HCT116 (cell line): ENCODE measurements at regions not wholly inside any gene's neighbourhood (a gene's known extent, or its start where the extent isn't known, plus 50 kb on each side); places are given as distances from the start of the nearest gene placed in this dataset.

ENCODE experiments used
- ATAC-seq: fragments of 200-7000 bp; cut with Tn5 transposase; 2 replicates; pipeline ENCODE4 v1.9.1; 2020; ENCODE audit warnings: mild to moderate bottlenecking, moderate library complexity
- BruUV-seq: library from RNA; stranded (reverse); fragments of 400-500 nt; replicated peaks from 2 replicates; lab custom pipeline; 2021; lab: Mats Ljungman, UMichigan
- CTCF ChIA-PET: fragments of 300-600 bp; sonication (Branson Sonifier 250); formaldehyde crosslinking; loops from one replicate; lab custom pipeline; 2021; ENCODE audit warnings: antibody characterized with exemption; lab: Charles Lee
- POLR2A ChIA-PET: fragments of 300-600, 350-600 bp; sonication (Branson Sonifier 250); formaldehyde crosslinking; loops from one replicate; lab custom pipeline; 2021; ENCODE audit warnings: antibody characterized with exemption; lab: Charles Lee
- RAD21 ChIA-PET, 2 experiments: fragments of 300-600 bp; sonication (Branson Sonifier 250); formaldehyde crosslinking; loops; one replicate each; lab custom pipeline; 2023; ENCODE audit warnings: low total read pairs in 2 of 2; ENCODE audit not compliant: uncharacterized antibody in 2 of 2, unreplicated experiment in 2 of 2, low non-redundant PET in 1 of 2; lab: Charles Lee
- DNase-seq: peaks from one replicate; pipeline ENCODE4 v3.0.0-alpha.2; 2010; ENCODE audit warnings: low read depth, low spot score
- H2AFZ ChIP-seq: fragments of 200-600 bp; shearing (Covaris generic), sonication (generic); 2 replicates; pipeline ENCODE4 v1.6.1; 2017; ENCODE audit warnings: low read depth, mixed run types, mixed read lengths, antibody characterized with exemption, low read length; ENCODE audit not compliant: poor library complexity, severe bottlenecking
- H3K27ac ChIP-seq: 2 replicates; pipeline ENCODE4 v1.5.1; 2012; ENCODE audit warnings: low read depth, low read length
- H3K27me3 ChIP-seq: fragments of 200-600 bp; sonication (generic); 2 replicates; pipeline ENCODE4 v1.6.1; 2016; ENCODE audit warnings: mixed run types, low read length, mixed read lengths; ENCODE audit not compliant: insufficient read depth
- H3K36me3 ChIP-seq, 2 experiments: fragments of 200-500 bp in 1 of 2; fragments of 200-600 bp in 1 of 2; sonication (Bioruptor generic) in 1 of 2; sonication (generic) in 1 of 2; 2 replicates each; pipeline versions ENCODE4 v1.5.1 to v1.6.1; 2014 to 2016; ENCODE audit warnings: low read length in 2 of 2, inconsistent platforms in 1 of 2, mixed read lengths in 1 of 2, mixed run types in 1 of 2; ENCODE audit not compliant: insufficient read depth in 2 of 2, control insufficient read depth in 1 of 2
- H3K4me1 ChIP-seq, 2 experiments: fragments of 200-600 bp in 1 of 2; sonication (generic) in 1 of 2; 2 replicates each; pipeline versions ENCODE4 v1.5.1 to v1.6.1; 2012 to 2017; ENCODE audit warnings: low read length in 2 of 2, inconsistent platforms in 1 of 2, mild to moderate bottlenecking in 1 of 2, mixed read lengths in 1 of 2, mixed run types in 1 of 2, moderate library complexity in 1 of 2; ENCODE audit not compliant: insufficient read depth in 2 of 2, control insufficient read depth in 1 of 2
- H3K4me2 ChIP-seq: fragments of 200-600 bp; sonication (generic); 2 replicates; pipeline ENCODE4 v1.6.1; 2017; ENCODE audit warnings: mixed run types, low read length, mixed read lengths
- H3K4me3 ChIP-seq, 2 experiments: fragments of 200-600 bp in 1 of 2; sonication (generic) in 1 of 2; replicated peaks in 1 of 2; 2 replicates each; pipeline ENCODE4 v1.5.1; 2011 to 2016; ENCODE audit warnings: low read length in 2 of 2, control low read depth in 1 of 2, low read depth in 1 of 2, mild to moderate bottlenecking in 1 of 2, mixed read lengths in 1 of 2, mixed run types in 1 of 2
- H3K79me2 ChIP-seq: fragments of 200-600 bp; sonication (generic); 2 replicates; pipeline ENCODE4 v1.6.1; 2017; ENCODE audit warnings: mild to moderate bottlenecking, mixed run types, low read length, moderate library complexity, mixed read lengths; ENCODE audit not compliant: insufficient read depth
- H3K9ac ChIP-seq: fragments of 200-600 bp; sonication (generic); 2 replicates; pipeline ENCODE4 v1.6.1; 2016; ENCODE audit warnings: low read length, mixed read lengths
- H3K9me2 ChIP-seq: fragments of 200-600 bp; sonication (generic), shearing (Covaris generic); 2 replicates; pipeline ENCODE4 v1.6.1; 2017; ENCODE audit warnings: mixed run types, mild to moderate bottlenecking, moderate library complexity; ENCODE audit not compliant: insufficient read depth
- H3K9me3 ChIP-seq, 2 experiments: fragments of 200-500 bp in 1 of 2; fragments of 200-600 bp in 1 of 2; sonication (Bioruptor generic) in 1 of 2; sonication (generic) in 1 of 2; 2 replicates each; pipeline ENCODE4 v1.6.1; 2014 to 2017; ENCODE audit warnings: low read length in 2 of 2, mixed read lengths in 2 of 2, inconsistent platforms in 1 of 2, low read depth in 1 of 2, mild to moderate bottlenecking in 1 of 2, mixed run types in 1 of 2, moderate library complexity in 1 of 2; ENCODE audit not compliant: control insufficient read depth in 1 of 2, insufficient read depth in 1 of 2
- H4K20me1 ChIP-seq: fragments of 200-600 bp; sonication (generic), shearing (Covaris generic); 2 replicates; pipeline ENCODE4 v1.6.1; 2017; ENCODE audit warnings: mixed run types, mild to moderate bottlenecking, moderate library complexity; ENCODE audit not compliant: insufficient read depth
- CBX3 ChIP-seq: IDR thresholded peaks from 2 replicates; pipeline ENCODE4 v1.6.1; 2012; ENCODE audit warnings: low read depth
- CEBPB ChIP-seq: IDR thresholded peaks from 2 replicates; pipeline ENCODE4 v1.6.1; 2012; ENCODE audit warnings: low read depth
- CTCF ChIP-seq, 3 experiments: fragments of 200-600 bp in 1 of 3; sonication (generic) in 1 of 3; IDR thresholded peaks in 2 of 3; conservative IDR thresholded peaks in 1 of 3; 2 replicates each; pipeline ENCODE4 v1.5.1; 2012 to 2017; ENCODE audit warnings: low read depth in 2 of 3, low read length in 2 of 3, antibody characterized with exemption in 1 of 3, borderline replicate concordance in 1 of 3, control low read depth in 1 of 3, mild to moderate bottlenecking in 1 of 3, mixed read lengths in 1 of 3, mixed run types in 1 of 3, moderate library complexity in 1 of 3; ENCODE audit not compliant: insufficient read depth in 1 of 3
- ELF1 ChIP-seq: IDR thresholded peaks from 2 replicates; pipeline ENCODE4 v1.6.1; 2012; ENCODE audit warnings: low read depth, borderline replicate concordance
- JUND ChIP-seq: IDR thresholded peaks from 2 replicates; pipeline ENCODE4 v1.6.1; 2012
- POLR2AphosphoS5 ChIP-seq: IDR thresholded peaks from 2 replicates; pipeline ENCODE4 v1.6.1; 2011; ENCODE audit warnings: mild to moderate bottlenecking, low read depth, low read length, moderate library complexity
- SIN3A ChIP-seq: IDR thresholded peaks from 2 replicates; pipeline ENCODE4 v1.6.1; 2012; ENCODE audit warnings: low read depth
- SRF ChIP-seq: IDR thresholded peaks from 2 replicates; pipeline ENCODE4 v1.6.1; 2012; ENCODE audit warnings: low read depth
- YY1 ChIP-seq: IDR thresholded peaks from 2 replicates; pipeline ENCODE4 v1.6.1; 2011; ENCODE audit warnings: low read length, low read depth, moderate library complexity, mild to moderate bottlenecking; ENCODE audit not compliant: insufficient replicate concordance; ENCODE audit errors: extremely low read depth
- ZFX ChIP-seq: fragments of 450-650 bp; IDR thresholded peaks from 2 replicates; pipeline ENCODE4 v1.6.1; 2017
- intact Hi-C: fragments of 100-400 bp; cut with micrococcal nuclease; formaldehyde crosslinking; loops from 2 replicates; pipeline ENCODE4 v1.10.0; 2022
- TF ChIP-seq, protein P1 (sequence below): IDR thresholded peaks from 2 replicates; pipeline ENCODE4 v1.6.1; 2012
- TF ChIP-seq, protein P2 (sequence below): IDR thresholded peaks from 2 replicates; pipeline ENCODE4 v1.6.1; 2012; ENCODE audit warnings: low read depth
- TF ChIP-seq, protein P3 (sequence below): IDR thresholded peaks from 2 replicates; pipeline ENCODE4 v1.6.1; 2011; ENCODE audit warnings: mild to moderate bottlenecking, low read length, moderate library complexity; ENCODE audit not compliant: insufficient replicate concordance; ENCODE audit errors: extremely low read depth

DNA sequence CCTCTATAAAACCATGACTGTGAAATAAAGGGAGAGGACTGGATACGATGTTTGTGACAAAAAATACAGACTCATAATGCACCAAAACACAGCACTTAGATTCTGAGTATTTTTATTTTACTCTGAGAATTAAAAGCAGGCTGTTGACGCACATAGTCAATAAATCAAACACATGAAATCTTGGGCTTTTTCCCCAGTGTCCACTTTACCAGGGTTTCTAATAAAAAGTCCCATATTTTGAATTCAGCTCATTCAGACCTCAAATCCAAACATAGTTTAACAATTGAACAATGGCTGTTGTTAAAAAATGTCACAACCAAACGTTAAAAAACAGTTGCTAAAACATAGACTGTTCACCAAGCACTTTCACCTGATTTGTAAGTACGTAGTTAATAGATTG lies 553.4 kb downstream of the LTN1 start:
- Histone ChIP-seq H3K9me3 (peaks cover 8 to 24% of the 10 kb centered on the region in 2 experiments; a peak in 2 of 4 replicates), H3K9ac (no peak overlapping the region), H4K20me1 (no peaks in the 10 kb centered on the region), H2AFZ (no peak overlapping the region), H3K4me1 (no peaks in the 10 kb centered on the region), H3K79me2 (no peaks in the 10 kb centered on the region), H3K4me2 (no peak overlapping the region), H3K27ac (no peak overlapping the region), H3K27me3 (no peaks in the 10 kb centered on the region), H3K4me3 (no peak overlapping the region), H3K9me2 (no peaks in the 10 kb centered on the region), H3K36me3 (no peaks in the 10 kb centered on the region)
- TF ChIP-seq CEBPB (no peak), SRF (no peak), YY1 (no peak), SIN3A (no peak), CTCF (IDR thresholded peaks at IDR 0.05 in 2 of 3, conservative IDR thresholded peaks at IDR 0.05 in 1 of 3; ENCODE audit: borderline replicate concordance in 1 of 3, insufficient read depth in 1 of 3, low read depth in 2 of 3, low read length in 2 of 3) (no peak), POLR2AphosphoS5 (no peak), ELF1 (no peak), ZFX (no peak), CBX3 (no peak), JUND (no peak)
- TF ChIP-seq, protein P1, sequence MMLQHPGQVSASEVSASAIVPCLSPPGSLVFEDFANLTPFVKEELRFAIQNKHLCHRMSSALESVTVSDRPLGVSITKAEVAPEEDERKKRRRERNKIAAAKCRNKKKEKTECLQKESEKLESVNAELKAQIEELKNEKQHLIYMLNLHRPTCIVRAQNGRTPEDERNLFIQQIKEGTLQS, result no peak
- TF ChIP-seq, protein P2, sequence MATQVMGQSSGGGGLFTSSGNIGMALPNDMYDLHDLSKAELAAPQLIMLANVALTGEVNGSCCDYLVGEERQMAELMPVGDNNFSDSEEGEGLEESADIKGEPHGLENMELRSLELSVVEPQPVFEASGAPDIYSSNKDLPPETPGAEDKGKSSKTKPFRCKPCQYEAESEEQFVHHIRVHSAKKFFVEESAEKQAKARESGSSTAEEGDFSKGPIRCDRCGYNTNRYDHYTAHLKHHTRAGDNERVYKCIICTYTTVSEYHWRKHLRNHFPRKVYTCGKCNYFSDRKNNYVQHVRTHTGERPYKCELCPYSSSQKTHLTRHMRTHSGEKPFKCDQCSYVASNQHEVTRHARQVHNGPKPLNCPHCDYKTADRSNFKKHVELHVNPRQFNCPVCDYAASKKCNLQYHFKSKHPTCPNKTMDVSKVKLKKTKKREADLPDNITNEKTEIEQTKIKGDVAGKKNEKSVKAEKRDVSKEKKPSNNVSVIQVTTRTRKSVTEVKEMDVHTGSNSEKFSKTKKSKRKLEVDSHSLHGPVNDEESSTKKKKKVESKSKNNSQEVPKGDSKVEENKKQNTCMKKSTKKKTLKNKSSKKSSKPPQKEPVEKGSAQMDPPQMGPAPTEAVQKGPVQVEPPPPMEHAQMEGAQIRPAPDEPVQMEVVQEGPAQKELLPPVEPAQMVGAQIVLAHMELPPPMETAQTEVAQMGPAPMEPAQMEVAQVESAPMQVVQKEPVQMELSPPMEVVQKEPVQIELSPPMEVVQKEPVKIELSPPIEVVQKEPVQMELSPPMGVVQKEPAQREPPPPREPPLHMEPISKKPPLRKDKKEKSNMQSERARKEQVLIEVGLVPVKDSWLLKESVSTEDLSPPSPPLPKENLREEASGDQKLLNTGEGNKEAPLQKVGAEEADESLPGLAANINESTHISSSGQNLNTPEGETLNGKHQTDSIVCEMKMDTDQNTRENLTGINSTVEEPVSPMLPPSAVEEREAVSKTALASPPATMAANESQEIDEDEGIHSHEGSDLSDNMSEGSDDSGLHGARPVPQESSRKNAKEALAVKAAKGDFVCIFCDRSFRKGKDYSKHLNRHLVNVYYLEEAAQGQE, result no peak
- TF ChIP-seq, protein P3, sequence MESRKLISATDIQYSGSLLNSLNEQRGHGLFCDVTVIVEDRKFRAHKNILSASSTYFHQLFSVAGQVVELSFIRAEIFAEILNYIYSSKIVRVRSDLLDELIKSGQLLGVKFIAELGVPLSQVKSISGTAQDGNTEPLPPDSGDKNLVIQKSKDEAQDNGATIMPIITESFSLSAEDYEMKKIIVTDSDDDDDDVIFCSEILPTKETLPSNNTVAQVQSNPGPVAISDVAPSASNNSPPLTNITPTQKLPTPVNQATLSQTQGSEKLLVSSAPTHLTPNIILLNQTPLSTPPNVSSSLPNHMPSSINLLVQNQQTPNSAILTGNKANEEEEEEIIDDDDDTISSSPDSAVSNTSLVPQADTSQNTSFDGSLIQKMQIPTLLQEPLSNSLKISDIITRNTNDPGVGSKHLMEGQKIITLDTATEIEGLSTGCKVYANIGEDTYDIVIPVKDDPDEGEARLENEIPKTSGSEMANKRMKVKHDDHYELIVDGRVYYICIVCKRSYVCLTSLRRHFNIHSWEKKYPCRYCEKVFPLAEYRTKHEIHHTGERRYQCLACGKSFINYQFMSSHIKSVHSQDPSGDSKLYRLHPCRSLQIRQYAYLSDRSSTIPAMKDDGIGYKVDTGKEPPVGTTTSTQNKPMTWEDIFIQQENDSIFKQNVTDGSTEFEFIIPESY, result no peak
- no peak for ATAC-seq
- ChIA-PET CTCF (no interaction called here), POLR2A (no interaction called here), RAD21 (no interaction called here)
- intact Hi-C loops, result no loop called here
- no TSS peak for BruUV-seq
- no peak for DNase-seq
